Cerebellar nuclear complex (tissue), 1 donor: ENCODE measurements at regions not wholly inside any gene's neighbourhood (a gene's known extent, or its start where the extent isn't known, plus 50 kb on each side); places are given as distances from the start of the nearest gene placed in this dataset.
"Not testable (repeated sequence)": the region's sequence is repeated elsewhere in the genome, so short reads cannot be mapped to it uniquely, and the experiment has no call there.

ENCODE experiments used
- DNase-seq, 2 experiments: peaks; one replicate each; lab custom pipeline; 2025; lab: John Stamatoyannopoulos, UW

DNA sequence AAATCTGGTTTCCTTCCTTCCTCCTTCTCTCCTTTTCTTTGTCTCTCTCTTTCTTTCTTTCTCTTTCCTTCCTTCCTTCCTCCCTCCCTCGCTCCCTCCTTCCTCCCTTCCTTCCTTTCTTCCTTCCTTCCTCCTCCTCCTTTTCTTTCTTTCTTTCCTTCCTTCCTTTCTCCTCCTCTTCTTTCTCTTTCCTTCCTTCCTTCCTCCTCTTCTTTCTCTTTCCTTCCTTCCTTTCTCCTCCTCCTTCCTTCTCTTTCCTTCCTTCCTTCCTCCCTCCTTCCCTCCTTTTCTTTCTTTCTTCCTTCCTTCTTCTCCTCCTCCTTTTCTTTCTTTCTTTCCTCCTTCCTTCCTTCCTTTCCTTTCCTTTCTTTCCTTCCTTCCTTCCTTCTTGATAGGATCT, 61.2 kb downstream of the VIP start:
- DNase-seq: no peak

DNA sequence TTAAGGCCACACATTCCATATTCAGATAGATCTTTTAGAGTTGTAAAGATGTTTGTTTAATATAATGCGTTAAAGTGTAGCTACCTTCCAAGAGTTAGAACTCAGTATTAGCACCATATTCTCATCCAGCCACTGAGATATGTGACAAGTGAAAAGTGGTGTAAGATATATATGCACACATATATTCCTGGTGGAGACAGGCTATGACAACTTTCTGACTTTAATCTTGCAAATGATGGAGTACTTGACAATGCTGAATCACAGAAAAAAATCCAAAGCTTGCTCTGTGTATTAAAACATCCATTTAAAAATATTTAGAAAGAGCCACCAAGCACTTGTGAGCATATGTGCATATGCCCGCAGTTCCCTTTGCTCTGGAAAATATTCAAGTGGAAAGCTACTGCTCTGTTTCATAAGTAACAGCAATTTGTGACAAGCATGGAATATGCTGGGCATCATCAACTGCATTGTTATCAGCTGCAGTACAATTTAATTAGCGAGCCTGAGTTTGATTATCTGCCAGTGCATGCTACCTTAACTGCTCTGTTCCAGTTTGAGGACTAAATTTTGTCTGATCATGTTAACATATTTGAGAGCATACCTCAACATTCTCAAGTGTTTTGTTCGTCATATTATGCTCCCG, 64.8 kb downstream of the VIP start:
- peak; percentile 79 to 87 for DNase-seq

DNA sequence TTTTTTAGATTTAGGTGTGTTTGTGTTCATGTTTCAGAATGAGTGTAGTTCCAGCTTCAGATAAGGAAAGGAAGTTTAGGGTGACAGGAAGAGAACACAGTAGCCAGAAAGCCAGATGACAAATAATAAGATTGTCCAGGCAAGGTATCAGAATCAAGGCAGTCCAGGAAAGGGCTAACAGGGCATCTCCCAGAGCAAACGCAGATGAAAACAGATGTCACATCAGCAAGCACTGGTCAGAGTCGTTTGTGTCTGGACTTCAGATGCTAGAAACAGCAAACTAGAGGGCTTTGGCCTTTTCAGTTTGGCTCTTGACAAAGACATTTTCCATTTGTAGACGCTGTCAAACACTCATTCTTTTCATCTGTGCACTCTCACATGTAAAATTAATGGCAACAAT, 65.5 kb downstream of the VIP start:
- DNase-seq: peak in 1 of 2 experiments; percentile 24

DNA sequence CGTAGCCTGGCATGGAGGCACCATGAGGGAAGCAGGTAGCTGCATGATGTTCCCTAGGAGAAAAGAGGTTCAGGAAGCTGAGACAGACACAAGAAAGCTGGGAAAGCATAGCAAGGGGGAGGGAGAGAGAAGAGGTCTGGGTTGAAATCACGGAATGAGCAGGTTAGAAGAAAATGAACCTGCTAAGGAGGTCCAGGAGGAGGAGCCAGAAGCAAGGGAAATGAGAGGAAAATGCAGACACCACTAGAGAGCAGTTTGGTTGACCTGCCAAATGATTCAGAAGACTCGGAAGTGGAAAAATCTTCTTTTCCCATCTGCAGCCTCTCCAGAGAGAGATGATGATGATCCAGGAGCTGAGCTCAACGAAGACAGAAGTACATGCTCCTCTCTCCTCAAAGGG, 70.9 kb downstream of the VIP start:
- DNase-seq: peak in 1 of 2 experiments; percentile 40

DNA sequence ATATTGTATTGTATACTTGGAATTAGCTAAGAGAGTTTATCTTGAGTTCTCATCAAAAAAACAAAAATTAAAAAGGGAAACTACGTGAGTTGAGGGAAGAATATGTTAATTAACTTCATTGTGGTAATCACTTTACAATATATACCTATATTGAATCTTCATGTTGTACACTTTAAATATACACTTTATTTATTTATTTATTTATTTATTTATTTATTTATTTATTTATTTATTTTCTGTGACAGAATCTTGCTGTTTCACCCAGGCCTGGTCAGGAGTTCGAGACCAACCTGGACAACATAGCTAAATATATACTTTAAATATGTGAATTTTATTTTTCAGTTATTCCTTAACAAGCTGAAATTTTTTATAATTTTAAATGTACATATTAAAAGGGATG, 74.1 kb downstream of the VIP start:
- no peak for DNase-seq

DNA sequence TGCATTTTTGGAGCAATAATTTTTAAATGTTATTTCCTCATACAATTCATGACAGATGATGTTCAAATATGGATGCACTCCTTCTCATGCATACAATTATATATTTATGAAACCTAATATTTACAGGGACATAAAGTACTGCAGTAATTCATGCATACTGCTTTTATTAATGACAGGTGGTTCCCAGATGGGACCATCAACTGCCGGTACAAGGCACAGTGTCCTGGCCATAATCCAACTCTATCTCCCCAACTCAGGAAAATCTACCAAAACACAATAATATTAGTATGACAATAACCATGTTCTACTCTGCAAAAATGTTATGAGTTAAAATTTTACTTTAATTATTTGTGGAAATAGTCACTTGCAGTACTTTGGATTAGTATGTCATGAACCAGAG, 77.8 kb downstream of the VIP start:
- peak; percentile 26 to 61 for DNase-seq

DNA sequence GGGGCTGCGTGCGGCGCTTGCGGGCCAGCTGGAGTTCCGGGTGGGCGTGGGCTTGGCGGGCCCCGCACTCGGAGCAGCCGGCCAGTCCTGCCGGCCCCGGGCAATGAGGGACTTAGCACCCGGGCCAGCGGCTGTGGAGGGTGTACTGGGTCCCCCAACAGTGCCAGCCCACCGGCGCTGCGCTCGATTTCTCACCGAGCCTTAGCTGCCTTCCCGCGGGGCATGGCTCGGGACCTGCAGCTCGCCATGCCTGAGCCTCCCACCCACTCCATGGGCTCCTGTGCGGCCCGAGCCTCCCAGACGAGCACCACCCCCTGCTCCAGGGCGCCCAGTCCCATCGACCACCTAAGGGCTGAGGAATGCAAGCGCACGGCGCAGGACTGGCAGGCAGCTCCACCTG, 83.8 kb downstream of the VIP start:
- DNase-seq: not testable (repeated sequence)

DNA sequence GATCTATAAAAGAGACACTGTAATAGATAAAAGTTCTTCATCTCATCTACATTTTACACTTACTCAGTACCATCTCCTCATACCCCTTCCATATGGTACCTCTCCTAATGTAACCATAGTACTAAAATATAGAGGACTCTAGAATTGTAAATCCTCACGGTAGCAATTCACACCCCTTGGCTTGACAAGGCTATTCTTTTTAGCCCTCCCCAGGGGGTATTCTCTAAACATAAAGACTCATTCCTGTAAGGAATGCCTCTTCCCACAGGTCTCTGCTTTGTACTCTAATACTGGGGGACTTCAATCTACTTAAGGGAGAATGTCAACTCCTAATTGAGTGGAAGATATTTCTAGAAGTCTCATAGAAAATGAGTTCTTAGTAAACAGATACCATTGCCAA, 85.9 kb downstream of the VIP start:
- DNase-seq: no peak

DNA sequence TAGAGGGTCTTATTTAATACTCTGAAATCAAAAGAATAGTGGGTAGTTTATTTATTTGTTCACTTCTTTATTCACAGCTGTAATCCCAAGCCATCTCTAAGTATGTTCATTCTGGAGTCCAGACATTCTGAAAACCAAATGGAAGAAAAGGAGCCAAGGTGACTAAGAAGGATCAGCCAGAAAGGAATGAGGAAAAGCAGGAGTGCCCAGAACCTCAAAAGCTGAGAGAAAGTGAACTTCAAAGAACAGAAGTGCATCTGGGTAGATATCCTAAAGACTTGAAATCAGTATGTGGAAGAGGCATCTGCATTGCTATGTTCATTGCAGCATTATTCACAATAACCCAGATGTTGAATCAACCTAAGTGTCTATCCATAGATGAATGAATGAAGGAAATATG, 94.8 kb downstream of the VIP start:
- no peak for DNase-seq

DNA sequence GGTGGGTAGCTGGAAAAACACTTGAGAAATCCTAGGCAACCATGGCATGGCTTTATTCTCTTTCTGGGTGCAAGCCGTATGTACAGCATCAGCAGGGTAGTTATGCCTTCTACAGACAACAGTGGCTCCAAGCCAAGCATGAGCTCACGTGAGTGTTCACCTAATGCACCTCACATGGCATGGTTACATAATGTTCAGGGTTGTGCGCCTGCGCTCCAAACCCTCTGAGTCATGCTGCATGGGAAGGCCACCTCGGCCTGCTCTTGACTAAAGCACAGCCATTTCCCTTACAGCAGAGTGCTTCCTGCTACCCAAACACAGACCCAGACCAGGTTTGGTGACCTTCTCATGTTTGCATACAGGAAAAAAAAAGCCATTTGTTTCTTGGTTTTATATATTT, 96.2 kb downstream of the VIP start:
- DNase-seq: no peak

DNA sequence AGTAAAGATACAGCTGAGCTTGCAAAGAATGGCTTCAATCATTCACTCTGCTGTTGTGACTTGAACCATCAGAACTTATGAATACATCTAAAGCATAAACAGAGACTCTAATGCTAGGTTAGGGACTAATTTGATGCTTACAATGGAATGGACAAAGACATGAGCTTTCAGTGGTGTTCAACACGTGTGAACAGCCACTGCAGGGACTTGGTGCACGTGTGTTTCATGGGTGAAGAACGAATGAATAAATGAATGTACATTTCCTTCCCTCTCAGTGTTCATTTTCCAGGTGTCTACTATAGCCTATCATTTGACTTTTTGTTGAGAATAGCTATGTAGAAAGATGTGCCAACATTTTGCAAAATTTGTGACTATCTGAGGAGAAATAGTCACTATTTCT, 98.3 kb downstream of the VIP start:
- DNase-seq: no peak

DNA sequence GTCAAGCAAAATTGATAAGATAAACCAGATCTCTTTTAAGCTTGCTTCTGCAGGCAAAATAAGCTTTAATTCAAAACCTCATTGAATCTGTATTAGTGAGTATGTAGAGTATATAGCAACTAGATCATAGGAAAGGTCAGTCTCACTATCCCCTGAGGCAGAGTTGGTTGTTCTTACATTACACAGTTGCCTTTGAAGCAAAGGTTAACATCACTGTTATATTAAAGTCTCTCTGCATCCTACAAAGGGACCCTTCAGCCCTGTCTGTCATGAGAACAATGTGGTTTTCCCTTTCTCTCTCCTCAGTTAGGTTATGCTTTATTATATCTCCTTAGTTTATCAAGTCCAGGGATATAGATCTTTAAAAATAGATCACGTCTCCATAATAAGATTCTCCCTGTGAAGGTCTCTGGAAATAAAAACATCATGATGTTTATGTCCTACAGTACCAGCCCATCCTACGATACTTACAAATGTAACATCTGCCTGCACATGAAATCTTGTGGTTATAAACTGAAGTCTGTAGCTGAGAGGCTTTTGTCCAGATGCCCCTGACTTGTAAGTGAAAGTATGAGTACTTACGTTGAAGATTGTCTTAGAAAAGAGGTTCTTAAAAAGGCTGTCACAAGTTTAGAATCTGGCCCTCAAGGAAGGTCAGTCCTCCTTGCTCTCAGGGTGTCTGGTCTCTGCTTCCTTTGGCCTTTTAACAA, 103.6 kb downstream of the VIP start:
- no peak for DNase-seq

DNA sequence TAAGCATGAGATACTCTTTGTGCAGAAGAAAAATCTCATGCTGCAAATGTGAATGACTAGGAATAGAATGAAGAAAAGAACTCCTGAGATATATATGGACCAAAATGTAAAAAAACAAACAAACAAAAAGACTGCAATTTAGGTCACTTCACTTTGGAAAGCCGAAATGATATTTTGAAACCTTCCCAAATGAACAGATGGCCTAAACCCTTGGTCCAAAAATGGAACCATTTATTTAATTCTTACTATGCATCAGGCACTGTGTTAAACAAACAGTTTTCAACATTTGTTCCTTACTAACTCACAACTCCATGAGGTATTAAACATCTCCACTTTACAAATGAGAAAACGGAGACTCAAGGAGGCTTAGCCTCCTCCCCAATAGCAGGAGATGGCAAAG, 107.5 kb downstream of the VIP start:
- DNase-seq: peak in 1 of 2 experiments; percentile 89

DNA sequence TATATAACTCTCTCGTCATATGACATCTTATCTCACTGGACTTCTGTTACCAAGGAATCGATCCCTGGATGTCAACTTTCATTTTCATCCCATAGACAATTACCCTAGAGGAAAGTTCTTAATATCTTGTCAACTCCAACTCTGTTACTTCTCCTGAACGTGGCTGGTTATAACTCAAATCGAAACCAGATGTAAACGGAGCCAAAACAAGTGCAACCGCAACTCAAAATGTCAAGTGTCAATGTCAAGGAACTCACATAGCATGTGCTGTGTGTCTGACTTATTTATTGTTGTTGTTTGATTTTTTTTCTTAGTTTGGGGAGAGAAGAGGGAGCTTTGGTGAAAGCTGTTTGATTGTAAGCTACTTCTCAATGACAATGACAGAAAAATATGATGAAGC, 108.6 kb downstream of the VIP start:
- DNase-seq: no peak

DNA sequence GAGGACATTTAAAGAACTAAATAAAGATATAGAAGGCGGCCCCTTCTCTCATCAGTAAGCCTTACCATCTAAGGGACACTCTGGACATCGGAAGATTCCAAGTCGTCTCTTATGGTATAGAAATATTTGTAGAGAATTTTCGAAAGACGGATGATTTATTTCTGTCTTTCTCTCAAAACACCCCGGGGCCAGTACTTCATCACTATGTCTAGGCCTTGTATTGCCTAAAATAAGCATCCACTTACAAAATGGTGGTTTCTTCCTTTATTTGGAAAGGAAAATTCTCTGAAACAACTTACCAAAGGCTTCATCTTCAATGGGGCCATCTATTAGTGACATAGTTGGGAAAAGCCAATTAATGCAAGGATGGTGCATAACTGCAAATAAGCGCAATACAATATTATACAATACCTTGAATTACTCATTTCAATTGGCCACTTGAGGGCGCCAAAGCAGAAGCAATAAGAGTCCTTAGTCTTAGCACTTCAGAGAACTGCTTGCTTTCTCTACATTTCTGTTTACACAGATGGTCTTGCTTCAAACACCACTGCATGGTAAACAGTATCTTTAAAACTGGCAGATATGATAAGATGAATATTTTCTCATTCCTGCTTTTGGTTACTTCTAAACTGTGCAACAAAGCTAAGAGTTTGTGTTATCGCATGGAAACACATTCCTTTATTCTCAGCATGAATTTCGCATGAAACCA, 113.2 kb downstream of the VIP start:
- peak in 1 of 2 experiments; percentile 55 for DNase-seq

DNA sequence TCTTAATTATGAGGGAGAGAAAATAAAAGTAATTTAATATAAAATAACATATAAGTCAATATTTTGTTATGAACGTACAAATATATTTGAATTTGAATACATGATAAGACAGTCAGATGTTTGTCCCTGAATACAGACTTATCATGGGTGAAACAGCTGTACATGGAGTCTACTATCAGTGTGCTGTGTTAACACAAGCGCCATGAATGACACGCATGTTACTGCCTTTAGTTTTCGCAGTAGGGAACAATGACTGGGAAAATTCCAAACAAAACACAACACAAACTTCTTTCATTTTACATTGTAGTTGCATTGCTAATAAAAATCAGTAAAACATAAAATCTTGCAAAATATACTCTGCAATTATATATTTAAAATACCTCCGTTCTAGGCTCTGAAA, 108.6 kb downstream of the FBXO5 start:
- no peak for DNase-seq

DNA sequence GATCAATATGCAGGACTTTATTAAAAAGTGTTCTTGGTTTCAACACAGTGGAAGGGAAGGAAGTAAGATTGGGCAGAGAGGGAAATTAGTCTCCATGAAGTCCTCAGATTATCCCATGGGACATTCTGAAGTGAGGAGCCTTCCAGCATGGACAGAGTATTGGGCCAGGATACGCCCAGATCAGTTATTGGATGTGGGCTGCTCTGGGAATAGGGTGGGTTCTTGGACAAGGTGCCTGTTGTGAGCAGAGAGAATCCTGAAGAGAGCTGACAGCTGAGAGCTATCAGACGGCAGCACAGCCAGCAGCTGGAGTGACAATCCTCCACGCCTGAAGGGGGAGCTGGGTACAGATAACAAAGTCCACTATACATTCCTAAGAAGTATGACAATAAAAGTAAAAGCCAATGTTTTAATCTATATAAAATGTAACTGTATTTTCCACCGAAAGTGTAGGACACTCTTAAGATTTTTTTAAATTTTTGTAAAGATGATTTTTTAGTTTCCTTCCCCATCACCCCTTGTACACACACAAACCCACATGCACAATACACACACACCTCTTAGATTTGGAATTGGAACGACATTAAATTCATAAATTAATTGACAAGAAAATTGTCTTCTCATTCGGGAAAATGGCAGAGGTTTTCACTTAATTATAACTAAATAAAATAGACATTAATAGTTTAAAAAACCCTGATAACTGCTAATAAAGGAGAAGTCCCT, 107.8 kb downstream of the FBXO5 start:
- no peak for DNase-seq

DNA sequence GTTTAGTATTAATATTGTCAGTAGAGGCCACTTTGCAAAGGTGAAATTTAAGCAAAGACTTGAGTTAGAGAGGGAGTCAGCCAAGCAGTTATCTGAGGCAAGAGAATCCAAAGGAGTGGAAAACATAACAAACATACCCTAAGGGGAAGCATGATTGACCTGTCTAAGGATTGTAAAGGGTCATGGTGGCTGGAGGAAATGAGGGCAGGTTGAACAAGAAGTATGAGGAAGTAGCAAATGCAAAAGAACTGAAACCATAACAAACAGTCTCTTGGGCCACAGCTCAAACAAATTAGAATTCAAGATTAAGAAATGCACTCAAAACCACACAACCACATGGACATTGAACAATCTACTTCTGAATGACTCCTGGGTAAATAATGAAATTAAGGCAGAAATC, 103.2 kb downstream of the FBXO5 start:
- DNase-seq: no peak

DNA sequence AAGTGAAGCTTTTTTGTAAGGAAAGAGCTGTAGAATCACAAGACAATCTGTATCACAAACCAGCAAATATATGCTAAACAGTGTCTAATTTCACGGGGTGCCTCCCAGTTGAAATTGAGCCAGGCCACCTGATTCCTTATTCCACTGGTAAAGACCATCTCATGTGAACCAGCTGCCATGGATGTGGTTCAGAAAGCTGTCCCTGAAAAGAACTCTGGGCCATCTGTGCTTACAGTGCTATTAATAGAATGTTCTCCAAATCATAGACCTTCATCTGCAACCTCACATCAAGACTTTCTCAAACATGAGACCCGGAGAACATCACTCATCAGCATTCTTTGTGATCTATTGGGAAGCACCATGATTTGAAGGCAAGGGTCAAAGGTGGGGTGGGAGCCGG, 89.7 kb downstream of the FBXO5 start:
- no peak for DNase-seq

DNA sequence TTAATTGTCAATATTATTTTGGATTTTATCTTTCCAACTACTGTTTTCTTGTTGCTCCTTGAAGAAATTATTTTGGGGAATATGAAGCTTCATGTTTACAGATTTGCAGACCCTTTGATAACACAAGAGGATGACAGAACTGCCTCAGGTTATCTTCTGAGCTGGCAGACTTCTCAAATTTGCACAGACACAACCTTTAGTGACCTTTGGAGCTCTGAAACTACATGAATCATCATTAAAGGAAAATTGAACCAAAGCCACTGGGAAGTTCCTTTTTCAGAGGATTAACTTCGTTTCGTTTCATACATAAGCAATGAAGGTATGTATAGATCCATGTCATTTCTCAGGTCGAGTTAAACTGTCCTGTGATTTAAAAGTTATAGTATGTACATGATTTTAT, 85.9 kb downstream of the FBXO5 start:
- no peak for DNase-seq

DNA sequence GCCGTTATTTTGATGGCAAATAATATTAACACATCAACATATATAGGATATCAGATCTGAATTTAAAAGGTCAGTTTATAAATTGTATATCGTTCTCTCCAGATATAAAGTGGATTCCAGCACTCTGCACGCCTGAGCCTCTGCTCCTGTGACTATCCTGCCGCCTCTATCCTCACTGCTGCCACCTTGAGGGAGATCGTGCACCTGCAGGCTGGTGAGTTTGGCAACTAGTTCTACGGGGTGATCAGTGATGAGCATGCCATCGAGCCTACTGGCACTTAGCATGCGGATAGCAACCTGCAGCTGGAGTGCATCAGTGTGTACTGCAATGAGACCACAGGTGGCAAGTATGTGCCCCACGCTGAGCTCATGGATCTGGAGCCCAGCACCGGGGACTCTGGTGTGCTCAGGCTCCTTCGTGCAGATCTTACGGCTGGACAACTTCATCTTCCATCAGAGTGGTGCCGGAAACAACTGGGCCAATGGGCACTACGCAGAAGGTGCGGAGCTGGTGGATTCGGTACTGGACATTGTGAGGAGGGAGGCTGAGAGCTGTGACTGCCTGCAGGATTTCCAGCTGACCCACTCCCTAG, 84.9 kb downstream of the FBXO5 start:
- peak in 1 of 2 experiments; percentile 9 for DNase-seq

DNA sequence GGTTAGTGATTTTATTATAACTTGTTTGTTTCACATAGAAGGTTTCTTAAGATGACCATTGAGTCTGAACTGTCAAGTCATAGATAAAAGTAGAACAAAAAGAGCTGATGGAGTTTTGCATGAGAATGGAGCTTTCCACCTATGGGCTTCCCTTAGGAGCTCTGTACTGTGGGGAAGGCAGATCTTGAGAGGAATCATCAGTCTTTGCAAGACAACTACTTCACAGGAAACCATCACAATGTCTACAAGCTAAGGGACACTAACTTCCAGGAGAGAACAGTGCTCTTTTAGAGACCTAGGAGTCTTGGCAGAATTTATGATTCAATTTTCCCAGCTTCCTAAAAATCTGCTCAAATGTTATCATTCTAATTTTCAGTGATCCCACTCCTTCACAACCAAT, 78.2 kb downstream of the FBXO5 start:
- DNase-seq: no peak
